Neuronal stem cell (in vitro differentiated cells): ENCODE measurements at regions not wholly inside any gene's neighbourhood (a gene's known extent, or its start where the extent isn't known, plus 50 kb on each side); places are given as distances from the start of the nearest gene placed in this dataset.
"Not testable (repeated sequence)": the region's sequence is repeated elsewhere in the genome, so short reads cannot be mapped to it uniquely, and the experiment has no call there.

Experiments used
- DNase-seq: peaks from one replicate; pipeline ENCODE4 v3.0.0-alpha.2; 2013; ENCODE audit warnings: low spot score
- H2AFZ ChIP-seq: one replicate; pipeline ENCODE4 v1.6.1; 2013; ENCODE audit warnings: mild to moderate bottlenecking, low read length, inconsistent platforms
- H2AK5ac ChIP-seq: 2 replicates; pipeline ENCODE4 v1.6.1; 2013; ENCODE audit warnings: low read depth, mild to moderate bottlenecking, inconsistent platforms, low read length, moderate library complexity, mixed read lengths
- H2BK120ac ChIP-seq: 2 replicates; pipeline ENCODE4 v1.6.1; 2013; ENCODE audit warnings: low read depth, mild to moderate bottlenecking, inconsistent platforms, low read length, moderate library complexity, mixed read lengths
- H2BK12ac ChIP-seq: one replicate; pipeline ENCODE4 v1.6.1; 2013; ENCODE audit warnings: low read length, inconsistent platforms
- H2BK15ac ChIP-seq: 2 replicates; pipeline ENCODE4 v1.6.1; 2013; ENCODE audit warnings: mild to moderate bottlenecking, low read length, inconsistent platforms, mixed read lengths
- H2BK5ac ChIP-seq: one replicate; pipeline ENCODE4 v1.6.1; 2013; ENCODE audit warnings: inconsistent platforms, mild to moderate bottlenecking, low read length, moderate library complexity
- H3K14ac ChIP-seq: one replicate; pipeline ENCODE4 v1.6.1; 2013; ENCODE audit warnings: low read length, inconsistent platforms
- H3K18ac ChIP-seq: 2 replicates; pipeline ENCODE4 v1.6.1; 2013; ENCODE audit warnings: low read length, inconsistent platforms
- H3K23ac ChIP-seq: 2 replicates; pipeline ENCODE4 v1.6.1; 2013; ENCODE audit warnings: low read depth, mild to moderate bottlenecking, mixed read lengths, low read length, inconsistent platforms; ENCODE audit not compliant: poor library complexity
- H3K27ac ChIP-seq: replicated peaks from 3 replicates; pipeline ENCODE4 v1.5.1; 2013; ENCODE audit warnings: low read length, inconsistent platforms
- H3K27me3 ChIP-seq, 3 experiments: 2 replicates each; pipeline ENCODE4 v1.6.1; 2013; ENCODE audit warnings: low read length in 3 of 3, mild to moderate bottlenecking in 2 of 3, inconsistent platforms in 1 of 3, low read depth in 1 of 3, mixed read lengths in 1 of 3, moderate library complexity in 1 of 3; ENCODE audit not compliant: control insufficient read depth in 3 of 3, insufficient read depth in 3 of 3
- H3K36me3 ChIP-seq, 2 donors: replicated peaks in 1 of 2; 2 replicates each; pipeline ENCODE4 v1.6.1; 2013; ENCODE audit warnings: low read length in 2 of 2; ENCODE audit not compliant: control insufficient read depth in 2 of 2, insufficient read depth in 2 of 2
- H3K4ac ChIP-seq: 2 replicates; pipeline ENCODE4 v1.6.1; 2013; ENCODE audit warnings: inconsistent platforms, mild to moderate bottlenecking, low read length, moderate library complexity
- H3K4me1 ChIP-seq, 2 donors: 1 replicate in 1 of 2; 2 replicates in 1 of 2; pipeline ENCODE4 v1.6.1; 2013; ENCODE audit warnings: low read length in 2 of 2, low read depth in 1 of 2; ENCODE audit not compliant: control insufficient read depth in 2 of 2, insufficient read depth in 1 of 2
- H3K4me2 ChIP-seq: one replicate; pipeline ENCODE4 v1.6.1; 2013; ENCODE audit warnings: mild to moderate bottlenecking, low read length, inconsistent platforms; ENCODE audit not compliant: insufficient read depth, poor library complexity, severe bottlenecking
- H3K4me3 ChIP-seq, 2 donors: 2 replicates each; pipeline ENCODE4 v1.5.1; 2013; ENCODE audit warnings: low read length in 2 of 2, mild to moderate bottlenecking in 2 of 2, inconsistent platforms in 1 of 2, moderate library complexity in 1 of 2
- H3K79me1 ChIP-seq: one replicate; pipeline ENCODE4 v1.6.1; 2013; ENCODE audit warnings: low read depth, mild to moderate bottlenecking, inconsistent platforms, low read length, moderate library complexity
- H3K9ac ChIP-seq: one replicate; pipeline ENCODE4 v1.6.1; 2013; ENCODE audit warnings: mild to moderate bottlenecking, low read depth, low read length, inconsistent platforms; ENCODE audit not compliant: poor library complexity
- H3K9me3 ChIP-seq, 2 donors: replicated peaks in 1 of 2; 2 replicates each; pipeline versions ENCODE3 to v1.6.1; 2013; ENCODE audit warnings: low read length in 2 of 2, mild to moderate bottlenecking in 2 of 2, inconsistent platforms in 1 of 2, low read depth in 1 of 2, mixed read lengths in 1 of 2, moderate library complexity in 1 of 2; ENCODE audit not compliant: control insufficient read depth in 2 of 2, insufficient read depth in 1 of 2
- H4K8ac ChIP-seq: one replicate; pipeline ENCODE4 v1.6.1; 2013; ENCODE audit warnings: low read depth, mild to moderate bottlenecking, inconsistent platforms, low read length, moderate library complexity
- H4K91ac ChIP-seq: one replicate; pipeline ENCODE4 v1.6.1; 2013; ENCODE audit warnings: low read length, low read depth, mild to moderate bottlenecking, inconsistent platforms; ENCODE audit not compliant: poor library complexity
- WGBS, 2 donors: extraction: QIAGEN DNeasy Blood & Tissue Kit; methylation state at CpG; one replicate each; pipeline ENCODE4 v1.1.7; 2013; ENCODE audit warnings: missing lambda C conversion rate in 2 of 2, mixed read lengths in 1 of 2; ENCODE audit not compliant: insufficient read length in 2 of 2, insufficient replicate concordance in 1 of 2; ENCODE audit errors: extremely low coverage in 2 of 2; 5-methylcytosine and 5-hydroxymethylcytosine counted together

DNA sequence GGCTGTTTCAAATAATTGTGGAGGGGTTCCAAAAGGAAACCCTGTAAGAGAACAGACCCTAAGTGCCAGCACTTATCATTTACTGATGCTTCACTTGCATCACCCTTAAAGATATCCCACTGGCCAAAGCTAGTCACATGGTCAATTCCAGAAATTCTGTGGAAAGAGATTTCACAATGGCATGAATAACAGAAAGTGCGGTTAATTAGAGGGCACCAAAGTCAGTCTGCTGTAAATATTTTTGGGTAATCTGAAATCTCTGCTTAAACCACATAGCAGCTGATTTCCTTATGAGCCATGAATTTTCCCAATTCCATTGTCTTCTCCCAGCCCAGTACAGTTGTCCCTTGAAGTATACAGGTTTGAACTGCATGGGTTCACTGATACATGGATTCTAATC, 346.1 kb downstream of the SI start:
- Histone ChIP-seq H3K9ac (no peak overlapping the region), H4K8ac (no peak overlapping the region), H3K36me3 (no peaks in the 10 kb centered on the region), H2AK5ac (no peak overlapping the region), H3K4ac (no peak overlapping the region), H3K4me3 (no peak overlapping the region), H3K18ac (no peak overlapping the region), H3K27me3 (no peaks in the 10 kb centered on the region), H2BK12ac (no peak overlapping the region), H3K79me1 (no peaks in the 10 kb centered on the region), H2BK15ac (no peak overlapping the region), H3K23ac (no peak overlapping the region), H3K4me1 (no peaks in the 10 kb centered on the region), H3K4me2 (no peak overlapping the region), H4K91ac (no peak overlapping the region), H3K27ac (no peak overlapping the region), H2BK120ac (no peak overlapping the region), H2BK5ac (no peak overlapping the region), H3K14ac (no peak overlapping the region), H2AFZ (no peak overlapping the region), H3K9me3 (no peaks in the 10 kb centered on the region)
- DNase-seq, result no peak
- WGBS, 2 donors, result no CpG with 5 or more reads among the region's 1 CpG

GRCh38 chr3:164730815-164731360, 347.4 kb downstream of the SI start:
- H3K14ac ChIP-seq, result no peak overlapping the region
- H2AK5ac ChIP-seq, result no peak overlapping the region
- H2BK5ac ChIP-seq, result no peak overlapping the region
- H2AFZ ChIP-seq, result peak overlapping the region; percentile 54
- no peak overlapping the region for H2BK120ac ChIP-seq
- no peaks in the 10 kb centered on the region for H3K4me1 ChIP-seq
- H4K91ac ChIP-seq, result no peak overlapping the region
- H3K36me3 ChIP-seq, result no peaks in the 10 kb centered on the region
- H3K4me3 ChIP-seq, result no peak overlapping the region
- no peaks in the 10 kb centered on the region for H3K9me3 ChIP-seq
- H3K9ac ChIP-seq, result no peak overlapping the region
- H2BK15ac ChIP-seq, result no peak overlapping the region
- no peak overlapping the region for H3K23ac ChIP-seq
- DNase-seq, result no peak
- no peak overlapping the region for H3K18ac ChIP-seq
- H2BK12ac ChIP-seq, result no peak overlapping the region
- no peak overlapping the region for H4K8ac ChIP-seq
- no peak overlapping the region for H3K27ac ChIP-seq
- H3K4me2 ChIP-seq, result no peak overlapping the region
- no peak overlapping the region for H3K4ac ChIP-seq
- no peaks in the 10 kb centered on the region for H3K27me3 ChIP-seq
- no peaks in the 10 kb centered on the region for H3K79me1 ChIP-seq
- no CpG with 5 or more reads among the region's 6 CpGs for WGBS, 2 donors

DNA sequence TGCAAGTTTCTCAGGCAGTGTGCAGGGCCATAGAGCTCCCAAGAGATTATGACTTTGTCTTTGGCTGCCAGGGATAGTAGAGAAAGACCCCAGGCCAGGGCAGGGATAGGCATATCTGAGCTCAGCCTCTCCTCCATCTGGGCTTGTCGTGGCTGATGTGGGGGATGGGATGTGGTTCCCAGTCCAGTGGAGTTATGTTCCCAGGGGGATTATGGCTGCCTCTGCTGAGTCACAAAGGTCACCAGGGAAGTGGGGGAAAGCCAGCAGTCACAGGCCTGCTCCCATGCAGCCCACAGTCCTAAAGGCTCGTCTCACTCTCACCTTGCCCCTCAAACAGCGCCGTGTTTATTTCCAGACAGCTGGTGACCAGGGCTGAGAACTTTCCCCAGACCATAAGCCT, 354.9 kb downstream of the SI start:
- Histone ChIP-seq H3K14ac (no peak overlapping the region), H4K91ac (no peak overlapping the region), H3K36me3 (no peaks in the 10 kb centered on the region), H3K9me3 (no peaks in the 10 kb centered on the region), H3K4me2 (no peak overlapping the region), H2BK120ac (no peak overlapping the region), H3K18ac (peak overlapping the region; percentile 46), H3K4me1 (no peaks in the 10 kb centered on the region), H4K8ac (no peak overlapping the region), H2BK12ac (no peak overlapping the region), H2BK15ac (no peak overlapping the region), H2AFZ (peak overlapping the region; percentile 59), H2BK5ac (no peak overlapping the region), H3K27me3 (no peaks in the 10 kb centered on the region), H3K27ac (no peak overlapping the region), H3K79me1 (no peaks in the 10 kb centered on the region), H2AK5ac (no peak overlapping the region), H3K4me3 (no peak overlapping the region), H3K4ac (no peak overlapping the region), H3K9ac (no peak overlapping the region), H3K23ac (no peak overlapping the region)
- DNase-seq, result no peak
- WGBS, 2 donors, result no CpG with 5 or more reads among the region's 4 CpGs

- H2BK12ac ChIP-seq, H3K4ac ChIP-seq, H3K27ac ChIP-seq, H3K23ac ChIP-seq, H3K27me3 ChIP-seq, H3K36me3 ChIP-seq, H3K9me3 ChIP-seq, H3K9ac ChIP-seq, H2BK120ac ChIP-seq, H3K18ac ChIP-seq, H3K4me2 ChIP-seq, H3K4me3 ChIP-seq, H3K79me1 ChIP-seq, DNase-seq, H2AK5ac ChIP-seq, H3K4me1 ChIP-seq, H2BK5ac ChIP-seq, H3K14ac ChIP-seq, H4K91ac ChIP-seq, H2BK15ac ChIP-seq, H4K8ac ChIP-seq: not testable (repeated sequence)
- peak overlapping the region; percentile 40 for H2AFZ ChIP-seq
- no CpG with 5 or more reads among the region's 13 CpGs for WGBS, 2 donors
These were observed 375.5 kb downstream of the SI start for GRCh38 chr3:164702808-164703207.
